ENCODE measurements at regions not wholly inside any gene's neighbourhood (a gene's known extent, or its start where the extent isn't known, plus 50 kb on each side); places are given as distances from the start of the nearest gene placed in this dataset.
"Not testable (repeated sequence)": the region's sequence is repeated elsewhere in the genome, so short reads cannot be mapped to it uniquely, and the experiment has no call there.

GRCh38 chr14:82786483-82786880 is 1252.8 kb upstream of the SEL1L start:
- H3K9me3 ChIP-seq (ENCODE audit: control insufficient read depth in 1 of 2, low read length in 2 of 2), result peaks cover 0 to 3% of the 10 kb centered on the region in 2 donors
- H3K27ac ChIP-seq (ENCODE audit: low read depth, low read length), result no peak overlapping the region
- no peaks in the 10 kb centered on the region for H3K36me3 ChIP-seq (ENCODE audit: control insufficient read depth in 1 of 2, insufficient read depth in 2 of 2, low read length in 2 of 2)
- H3K4me3 ChIP-seq (ENCODE audit: low read depth in 1 of 2, low read length in 2 of 2), result no peak overlapping the region
- H3K27me3 ChIP-seq (ENCODE audit: control insufficient read depth in 1 of 2, insufficient read depth in 2 of 2, low read length in 2 of 2), result no peaks in the 10 kb centered on the region
- H3K9ac ChIP-seq (ENCODE audit: low read depth in 1 of 2, low read length in 2 of 2), result no peak overlapping the region
- no peaks in the 10 kb centered on the region for H3K4me1 ChIP-seq (ENCODE audit: control insufficient read depth in 1 of 2, insufficient read depth in 2 of 2, low read length in 2 of 2)

- Histone ChIP-seq H3K27me3 (ENCODE audit: control insufficient read depth in 1 of 2, insufficient read depth in 2 of 2, low read length in 2 of 2) (no peaks in the 10 kb centered on the region), H3K4me3 (ENCODE audit: low read depth in 1 of 2, low read length in 2 of 2) (no peak overlapping the region), H3K9me3 (ENCODE audit: control insufficient read depth in 1 of 2, low read length in 2 of 2) (no peaks in the 10 kb centered on the region), H3K4me1 (ENCODE audit: control insufficient read depth in 1 of 2, insufficient read depth in 2 of 2, low read length in 2 of 2) (no peaks in the 10 kb centered on the region), H3K9ac (ENCODE audit: low read depth in 1 of 2, low read length in 2 of 2) (no peak overlapping the region), H3K36me3 (ENCODE audit: control insufficient read depth in 1 of 2, insufficient read depth in 2 of 2, low read length in 2 of 2) (no peaks in the 10 kb centered on the region), H3K27ac (ENCODE audit: low read depth, low read length) (no peak overlapping the region)
Measured at GRCh38 chr14:82796086-82796485, 1262.4 kb upstream of the SEL1L start.

GRCh38 chr14:82798276-82798675 is 1264.6 kb upstream of the SEL1L start:
- Histone ChIP-seq H3K4me1 (ENCODE audit: control insufficient read depth in 1 of 2, insufficient read depth in 2 of 2, low read length in 2 of 2) (no peaks in the 10 kb centered on the region), H3K27me3 (ENCODE audit: control insufficient read depth in 1 of 2, insufficient read depth in 2 of 2, low read length in 2 of 2) (no peaks in the 10 kb centered on the region)

DNA sequence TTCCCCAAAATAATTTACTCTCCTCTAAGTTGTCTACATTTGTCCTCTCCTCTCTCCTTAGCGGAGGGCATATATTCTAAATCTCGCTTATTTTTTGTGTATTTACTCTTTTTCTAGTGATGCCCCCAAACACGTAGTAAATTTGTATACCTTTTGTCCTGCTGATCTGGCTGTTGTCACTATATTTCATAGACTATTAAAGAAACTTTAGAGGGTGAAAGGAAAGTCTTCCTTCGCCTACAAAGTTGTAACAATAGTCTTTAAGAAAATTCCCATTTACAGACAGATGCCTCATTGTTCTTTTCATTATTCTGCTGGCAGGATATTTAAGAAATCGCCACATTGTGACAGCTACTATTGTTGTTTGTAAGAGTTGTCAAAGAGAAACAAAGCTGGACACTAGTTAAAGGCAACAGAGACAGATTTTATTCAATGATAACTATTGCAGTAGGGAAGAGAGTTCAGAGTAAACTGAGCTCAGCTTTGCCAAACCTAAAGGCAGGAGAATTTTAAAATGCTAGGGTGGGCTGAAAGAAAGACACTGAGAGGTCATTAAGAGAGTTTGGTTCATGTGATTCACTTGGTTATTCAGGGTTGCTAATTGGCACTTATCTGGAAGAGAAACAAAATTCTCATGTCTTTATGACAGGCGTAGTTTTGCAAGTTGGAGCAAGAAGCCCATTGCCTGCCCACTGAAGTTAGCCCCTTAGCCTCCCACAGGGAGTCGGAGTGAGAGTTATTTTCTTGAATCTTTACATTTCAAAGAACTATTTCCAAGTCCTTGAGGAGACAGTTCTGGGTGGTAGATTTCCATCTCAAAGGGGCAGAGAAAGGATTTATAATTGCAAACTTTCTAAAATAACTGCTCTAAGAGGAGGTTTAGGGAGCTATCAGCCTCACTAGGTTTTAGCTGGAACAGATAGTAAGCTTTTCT is 1272.5 kb upstream of the SEL1L start:
- Histone ChIP-seq H3K4me3 (ENCODE audit: low read depth in 1 of 2, low read length in 2 of 2) (no peak overlapping the region), H3K27ac (ENCODE audit: low read depth, low read length) (no peak overlapping the region), H3K4me1 (ENCODE audit: control insufficient read depth in 1 of 2, insufficient read depth in 2 of 2, low read length in 2 of 2) (no peaks in the 10 kb centered on the region), H3K36me3 (ENCODE audit: control insufficient read depth in 1 of 2, insufficient read depth in 2 of 2, low read length in 2 of 2) (no peaks in the 10 kb centered on the region), H3K9ac (ENCODE audit: low read depth in 1 of 2, low read length in 2 of 2) (no peak overlapping the region), H3K27me3 (ENCODE audit: control insufficient read depth in 1 of 2, insufficient read depth in 2 of 2, low read length in 2 of 2) (no peaks in the 10 kb centered on the region), H3K9me3 (ENCODE audit: control insufficient read depth in 1 of 2, low read length in 2 of 2) (no peaks in the 10 kb centered on the region)

More at GRCh38 chr14:82798276-82798675, 1264.6 kb upstream of the SEL1L start:
- H3K4me3 ChIP-seq (ENCODE audit: low read depth in 1 of 2, low read length in 2 of 2), result no peak overlapping the region
- no peaks in the 10 kb centered on the region for H3K9me3 ChIP-seq (ENCODE audit: control insufficient read depth in 1 of 2, low read length in 2 of 2)
- H3K27ac ChIP-seq (ENCODE audit: low read depth, low read length), result no peak overlapping the region
- no peak overlapping the region for H3K9ac ChIP-seq (ENCODE audit: low read depth in 1 of 2, low read length in 2 of 2)
- H3K36me3 ChIP-seq (ENCODE audit: control insufficient read depth in 1 of 2, insufficient read depth in 2 of 2, low read length in 2 of 2), result no peaks in the 10 kb centered on the region

DNA sequence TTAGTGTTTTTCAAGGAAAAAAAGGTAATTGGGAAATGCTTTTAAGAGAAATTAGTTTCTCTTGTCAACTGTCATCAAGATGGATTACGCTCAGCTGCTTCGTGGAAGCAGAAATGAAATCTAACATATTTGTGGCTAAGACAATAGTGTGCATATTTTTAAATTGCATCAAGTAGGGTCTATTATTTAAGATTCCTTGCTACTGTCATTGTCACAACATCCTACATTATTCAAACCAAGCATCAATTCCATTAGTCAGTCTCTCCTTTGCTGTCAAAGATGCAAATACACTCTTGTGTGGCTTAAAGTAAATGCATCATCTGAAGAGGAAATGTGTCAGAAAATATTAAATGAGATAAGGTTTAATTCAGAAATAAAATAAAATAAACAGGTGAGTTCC is 1277.6 kb upstream of the SEL1L start:
- no peaks in the 10 kb centered on the region for H3K36me3 ChIP-seq (ENCODE audit: control insufficient read depth in 1 of 2, insufficient read depth in 2 of 2, low read length in 2 of 2)
- H3K27ac ChIP-seq (ENCODE audit: low read depth, low read length), result no peak overlapping the region
- H3K27me3 ChIP-seq (ENCODE audit: control insufficient read depth in 1 of 2, insufficient read depth in 2 of 2, low read length in 2 of 2), result no peaks in the 10 kb centered on the region
- H3K9me3 ChIP-seq (ENCODE audit: control insufficient read depth in 1 of 2, low read length in 2 of 2), result peaks cover 0 to 2% of the 10 kb centered on the region in 2 donors
- H3K4me3 ChIP-seq (ENCODE audit: low read depth in 1 of 2, low read length in 2 of 2), result no peak overlapping the region
- H3K4me1 ChIP-seq (ENCODE audit: control insufficient read depth in 1 of 2, insufficient read depth in 2 of 2, low read length in 2 of 2), result no peaks in the 10 kb centered on the region
- H3K9ac ChIP-seq (ENCODE audit: low read depth in 1 of 2, low read length in 2 of 2), result no peak overlapping the region

GRCh38 chr14:82814339-82814738 is 1280.7 kb upstream of the SEL1L start:
- H3K36me3 ChIP-seq (ENCODE audit: control insufficient read depth in 1 of 2, insufficient read depth in 2 of 2, low read length in 2 of 2); H3K4me3 ChIP-seq (ENCODE audit: low read depth in 1 of 2, low read length in 2 of 2); H3K27ac ChIP-seq (ENCODE audit: low read depth, low read length); H3K27me3 ChIP-seq (ENCODE audit: control insufficient read depth in 1 of 2, insufficient read depth in 2 of 2, low read length in 2 of 2); H3K4me1 ChIP-seq (ENCODE audit: control insufficient read depth in 1 of 2, insufficient read depth in 2 of 2, low read length in 2 of 2); H3K9ac ChIP-seq (ENCODE audit: low read depth in 1 of 2, low read length in 2 of 2); H3K9me3 ChIP-seq (ENCODE audit: control insufficient read depth in 1 of 2, low read length in 2 of 2): not testable (repeated sequence)

DNA sequence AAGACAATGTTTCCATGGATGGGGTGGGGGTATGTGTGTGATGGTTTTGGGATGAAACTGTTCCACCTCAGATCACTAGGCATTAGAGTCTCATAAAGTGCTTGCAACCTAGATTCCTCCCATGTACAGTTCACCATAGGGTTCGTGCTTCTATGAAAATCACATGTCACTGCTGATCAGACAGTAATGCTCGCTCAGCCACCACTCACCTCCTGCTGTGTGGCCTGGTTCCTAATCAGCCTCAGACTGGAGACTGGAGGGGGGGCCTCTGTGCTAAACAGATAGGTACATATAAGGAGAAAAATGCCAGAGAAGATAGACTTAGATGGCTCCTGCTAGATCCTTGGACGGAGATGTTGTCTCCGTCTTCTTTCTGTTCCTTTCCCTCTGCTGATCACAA is 1296.9 kb upstream of the SEL1L start:
- Histone ChIP-seq H3K9me3 (ENCODE audit: control insufficient read depth in 1 of 2, low read length in 2 of 2) (no peaks in the 10 kb centered on the region), H3K27ac (ENCODE audit: low read depth, low read length) (no peak overlapping the region), H3K36me3 (ENCODE audit: control insufficient read depth in 1 of 2, insufficient read depth in 2 of 2, low read length in 2 of 2) (no peaks in the 10 kb centered on the region), H3K4me1 (ENCODE audit: control insufficient read depth in 1 of 2, insufficient read depth in 2 of 2, low read length in 2 of 2) (no peaks in the 10 kb centered on the region), H3K9ac (ENCODE audit: low read depth in 1 of 2, low read length in 2 of 2) (no peak overlapping the region), H3K4me3 (ENCODE audit: low read depth in 1 of 2, low read length in 2 of 2) (no peak overlapping the region), H3K27me3 (ENCODE audit: control insufficient read depth in 1 of 2, insufficient read depth in 2 of 2, low read length in 2 of 2) (no peaks in the 10 kb centered on the region)

DNA sequence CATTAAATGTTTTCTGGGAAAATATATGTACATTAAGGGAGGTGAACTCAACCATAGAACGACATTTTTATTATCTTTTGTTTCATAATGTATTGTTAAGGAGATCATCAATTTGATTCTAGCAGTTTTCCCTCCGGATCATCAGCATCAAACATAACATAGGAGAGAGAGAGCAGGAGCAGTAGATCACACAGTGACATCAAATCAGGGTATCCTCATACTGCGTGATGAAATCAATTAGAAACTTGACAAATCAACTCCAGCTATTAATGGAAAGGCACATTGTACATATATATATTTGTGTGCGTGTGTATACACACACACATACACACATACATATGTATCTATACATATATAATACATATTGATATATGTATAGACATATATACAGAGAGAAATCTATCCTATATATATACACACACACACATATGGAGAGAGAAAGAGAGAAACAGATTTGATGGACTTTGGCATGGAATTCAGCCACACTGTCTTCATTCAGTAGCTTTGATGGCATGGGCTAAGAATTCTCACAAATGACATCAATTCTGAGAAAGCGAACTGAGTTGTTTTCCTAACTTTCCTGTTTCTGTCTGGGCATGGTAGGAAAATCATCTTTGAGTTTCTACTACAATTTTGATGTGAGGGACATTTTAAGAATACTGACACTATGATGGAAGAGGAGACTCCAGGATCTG is 1302.8 kb upstream of the SEL1L start:
- no peaks in the 10 kb centered on the region for H3K4me1 ChIP-seq (ENCODE audit: control insufficient read depth in 1 of 2, insufficient read depth in 2 of 2, low read length in 2 of 2)
- no peaks in the 10 kb centered on the region for H3K36me3 ChIP-seq (ENCODE audit: control insufficient read depth in 1 of 2, insufficient read depth in 2 of 2, low read length in 2 of 2)
- H3K27me3 ChIP-seq (ENCODE audit: control insufficient read depth in 1 of 2, insufficient read depth in 2 of 2, low read length in 2 of 2), result no peaks in the 10 kb centered on the region
- no peaks in the 10 kb centered on the region for H3K9me3 ChIP-seq (ENCODE audit: control insufficient read depth in 1 of 2, low read length in 2 of 2)
- no peak overlapping the region for H3K9ac ChIP-seq (ENCODE audit: low read depth in 1 of 2, low read length in 2 of 2)
- no peak overlapping the region for H3K27ac ChIP-seq (ENCODE audit: low read depth, low read length)
- no peak overlapping the region for H3K4me3 ChIP-seq (ENCODE audit: low read depth in 1 of 2, low read length in 2 of 2)

DNA sequence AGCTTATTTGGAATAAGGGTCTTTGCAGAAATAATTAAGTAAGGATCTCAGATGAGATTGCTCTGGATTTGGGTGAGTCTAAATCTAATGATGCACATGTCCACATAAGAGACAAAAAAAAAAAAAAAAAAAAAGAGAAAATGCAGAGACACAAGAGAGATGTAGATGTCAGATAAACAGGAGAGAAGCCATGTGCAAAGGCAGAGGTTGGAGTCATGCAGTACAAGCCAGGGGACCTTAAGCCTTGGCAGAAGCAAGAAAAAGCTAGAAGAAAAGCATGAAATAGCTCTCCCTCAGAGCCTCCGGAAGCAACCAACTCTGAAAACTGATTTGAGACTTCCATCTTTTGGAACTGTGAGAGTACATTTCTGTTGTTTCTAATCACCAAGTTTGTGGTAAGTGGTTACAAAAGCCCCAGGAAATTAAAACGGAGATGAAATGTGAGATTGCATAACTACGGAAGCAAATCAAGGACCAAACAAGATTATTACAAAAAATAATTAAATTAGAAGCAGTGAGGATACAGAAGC is 1304.0 kb upstream of the SEL1L start:
- no peak overlapping the region for H3K27ac ChIP-seq (ENCODE audit: low read depth, low read length)
- H3K9me3 ChIP-seq (ENCODE audit: control insufficient read depth in 1 of 2, low read length in 2 of 2), result no peaks in the 10 kb centered on the region
- no peaks in the 10 kb centered on the region for H3K4me1 ChIP-seq (ENCODE audit: control insufficient read depth in 1 of 2, insufficient read depth in 2 of 2, low read length in 2 of 2)

DNA sequence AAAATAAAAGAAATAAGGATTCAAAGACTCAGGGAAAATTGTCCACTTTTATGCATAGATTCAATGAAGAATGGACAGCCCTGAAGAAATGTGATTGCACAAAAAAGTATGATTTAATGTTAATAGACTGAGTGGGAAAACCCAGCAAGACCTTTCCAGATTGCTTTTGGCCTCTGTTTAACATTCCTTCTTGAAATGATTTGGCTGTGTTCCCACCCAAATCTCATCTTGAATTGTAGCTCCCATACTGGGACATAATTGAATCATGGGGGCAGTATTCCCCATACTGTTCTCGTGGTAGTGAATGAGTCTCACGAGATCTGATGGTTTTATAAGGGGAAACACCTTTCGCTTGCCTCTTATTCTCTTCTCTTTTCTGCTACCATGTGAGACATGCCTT is 1316.9 kb upstream of the SEL1L start:
- Histone ChIP-seq H3K9ac (ENCODE audit: low read depth in 1 of 2, low read length in 2 of 2) (no peak overlapping the region), H3K27me3 (ENCODE audit: control insufficient read depth in 1 of 2, insufficient read depth in 2 of 2, low read length in 2 of 2) (no peaks in the 10 kb centered on the region), H3K4me3 (ENCODE audit: low read depth in 1 of 2, low read length in 2 of 2) (no peak overlapping the region), H3K27ac (ENCODE audit: low read depth, low read length) (no peak overlapping the region), H3K36me3 (ENCODE audit: control insufficient read depth in 1 of 2, insufficient read depth in 2 of 2, low read length in 2 of 2) (no peaks in the 10 kb centered on the region), H3K4me1 (ENCODE audit: control insufficient read depth in 1 of 2, insufficient read depth in 2 of 2, low read length in 2 of 2) (no peaks in the 10 kb centered on the region), H3K9me3 (ENCODE audit: control insufficient read depth in 1 of 2, low read length in 2 of 2) (peaks cover 0 to 2% of the 10 kb centered on the region in 2 donors)

More for the DNA sequence above, 1304.0 kb upstream of the SEL1L start:
- no peaks in the 10 kb centered on the region for H3K36me3 ChIP-seq (ENCODE audit: control insufficient read depth in 1 of 2, insufficient read depth in 2 of 2, low read length in 2 of 2)
- no peaks in the 10 kb centered on the region for H3K27me3 ChIP-seq (ENCODE audit: control insufficient read depth in 1 of 2, insufficient read depth in 2 of 2, low read length in 2 of 2)
- no peak overlapping the region for H3K9ac ChIP-seq (ENCODE audit: low read depth in 1 of 2, low read length in 2 of 2)
- H3K4me3 ChIP-seq (ENCODE audit: low read depth in 1 of 2, low read length in 2 of 2), result no peak overlapping the region
